Osteocyte (in vitro differentiated cells): ENCODE measurements at regions not wholly inside any gene's neighbourhood (a gene's known extent, or its start where the extent isn't known, plus 50 kb on each side); places are given as distances from the start of the nearest gene placed in this dataset.

Experiments
- DNase-seq: peaks from one replicate; pipeline ENCODE4 v3.0.0; 2021; ENCODE audit warnings: mixed read lengths; ENCODE audit not compliant: unreplicated experiment; ENCODE audit errors: extremely low spot score
- H3K27ac Mint-ChIP-seq: one replicate; pipeline ENCODE4 v1.8.0; 2021; ENCODE audit warnings: mild to moderate bottlenecking, mixed read lengths; ENCODE audit not compliant: unreplicated experiment
- H3K27me3 Mint-ChIP-seq: one replicate; pipeline ENCODE4 v1.8.0; 2021; ENCODE audit warnings: mixed read lengths; ENCODE audit not compliant: unreplicated experiment
- H3K36me3 Mint-ChIP-seq: one replicate; pipeline ENCODE4 v1.8.0; 2021; ENCODE audit warnings: mixed read lengths; ENCODE audit not compliant: unreplicated experiment
- H3K4me1 Mint-ChIP-seq: one replicate; pipeline ENCODE4 v1.8.0; 2021; ENCODE audit warnings: mixed read lengths; ENCODE audit not compliant: unreplicated experiment
- H3K4me3 Mint-ChIP-seq: one replicate; pipeline ENCODE4 v1.8.0; 2021; ENCODE audit warnings: mild to moderate bottlenecking, moderate library complexity, mixed read lengths; ENCODE audit not compliant: unreplicated experiment
- H3K9me3 Mint-ChIP-seq: one replicate; pipeline ENCODE4 v1.8.0; 2021; ENCODE audit warnings: mixed read lengths; ENCODE audit not compliant: unreplicated experiment
- TF ChIP-seq, protein P1 (sequence below): fragments of 200-600 bp; sonication (generic); IDR thresholded peaks from 2 replicates; pipeline ENCODE4 v1.5.0; 2021; ENCODE audit warnings: antibody characterized with exemption, mild to moderate bottlenecking, moderate library complexity

DNA sequence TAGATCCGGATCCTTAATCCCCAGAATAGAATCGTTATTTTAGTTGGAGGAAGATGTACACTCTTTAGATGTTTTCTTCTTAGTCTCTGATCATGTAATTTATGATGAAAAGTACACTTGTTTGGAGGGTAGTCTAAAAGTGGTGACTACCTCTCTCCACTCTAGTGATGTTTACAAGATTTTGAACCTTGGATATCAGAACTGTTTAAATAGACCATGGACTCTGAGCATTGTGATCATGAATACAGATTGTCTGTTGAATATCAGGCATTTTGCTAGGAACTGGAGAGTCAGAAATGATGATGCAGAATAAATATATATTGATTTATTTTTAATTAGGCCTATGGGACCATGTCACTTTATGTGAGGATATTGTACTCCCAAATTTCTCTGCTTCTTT lies 706.3 kb upstream of the WWC1 start:
- no peak overlapping the region for H3K4me3 Mint-ChIP-seq
- peaks cover 7% of the 10 kb centered on the region for H3K27me3 Mint-ChIP-seq
- H3K9me3 Mint-ChIP-seq: no peaks in the 10 kb centered on the region
- no peak overlapping the region for H3K27ac Mint-ChIP-seq
- H3K4me1 Mint-ChIP-seq: no peaks in the 10 kb centered on the region
- TF ChIP-seq, protein P1, sequence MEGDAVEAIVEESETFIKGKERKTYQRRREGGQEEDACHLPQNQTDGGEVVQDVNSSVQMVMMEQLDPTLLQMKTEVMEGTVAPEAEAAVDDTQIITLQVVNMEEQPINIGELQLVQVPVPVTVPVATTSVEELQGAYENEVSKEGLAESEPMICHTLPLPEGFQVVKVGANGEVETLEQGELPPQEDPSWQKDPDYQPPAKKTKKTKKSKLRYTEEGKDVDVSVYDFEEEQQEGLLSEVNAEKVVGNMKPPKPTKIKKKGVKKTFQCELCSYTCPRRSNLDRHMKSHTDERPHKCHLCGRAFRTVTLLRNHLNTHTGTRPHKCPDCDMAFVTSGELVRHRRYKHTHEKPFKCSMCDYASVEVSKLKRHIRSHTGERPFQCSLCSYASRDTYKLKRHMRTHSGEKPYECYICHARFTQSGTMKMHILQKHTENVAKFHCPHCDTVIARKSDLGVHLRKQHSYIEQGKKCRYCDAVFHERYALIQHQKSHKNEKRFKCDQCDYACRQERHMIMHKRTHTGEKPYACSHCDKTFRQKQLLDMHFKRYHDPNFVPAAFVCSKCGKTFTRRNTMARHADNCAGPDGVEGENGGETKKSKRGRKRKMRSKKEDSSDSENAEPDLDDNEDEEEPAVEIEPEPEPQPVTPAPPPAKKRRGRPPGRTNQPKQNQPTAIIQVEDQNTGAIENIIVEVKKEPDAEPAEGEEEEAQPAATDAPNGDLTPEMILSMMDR: no peak
- no peak for DNase-seq
- no peaks in the 10 kb centered on the region for H3K36me3 Mint-ChIP-seq

DNA sequence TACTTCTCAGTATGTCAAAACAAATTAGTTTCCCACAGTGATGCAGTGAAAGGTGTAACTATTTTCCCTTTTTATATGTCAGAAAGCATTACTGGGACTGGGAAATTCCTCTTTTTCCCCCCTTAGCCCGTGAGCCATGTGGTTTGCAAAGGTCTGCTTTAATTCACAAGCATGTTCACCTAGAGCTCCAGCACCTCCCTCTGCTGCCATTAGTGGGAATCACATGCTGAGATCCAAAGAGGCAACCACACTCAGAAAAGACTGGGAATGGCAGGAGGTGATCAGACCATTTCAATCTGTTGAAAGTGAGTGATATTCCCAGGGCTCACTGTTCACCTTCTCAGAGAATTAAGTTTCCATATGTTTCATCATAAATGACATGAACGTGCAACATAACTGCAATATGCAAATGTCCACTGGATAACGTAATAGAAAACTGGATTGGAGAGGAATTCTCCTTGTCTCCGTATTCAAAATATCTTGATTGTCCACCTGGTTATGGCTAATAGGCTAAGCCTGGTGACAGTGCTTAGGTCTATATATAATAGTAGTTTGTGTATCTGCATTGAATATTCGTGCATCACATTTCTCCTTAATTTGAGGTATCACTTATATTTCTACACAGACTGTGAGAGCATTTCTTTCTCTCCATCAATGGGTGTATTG lies 703.5 kb upstream of the WWC1 start:
- no peak overlapping the region for H3K4me3 Mint-ChIP-seq
- no peaks in the 10 kb centered on the region for H3K9me3 Mint-ChIP-seq
- no peak overlapping the region for H3K27ac Mint-ChIP-seq
- no peaks in the 10 kb centered on the region for H3K4me1 Mint-ChIP-seq
- H3K27me3 Mint-ChIP-seq: no peaks in the 10 kb centered on the region
- DNase-seq: no peak
- TF ChIP-seq, protein P1: peak; percentile 55
- H3K36me3 Mint-ChIP-seq: no peaks in the 10 kb centered on the region

GRCh38 chr5:167592114-167592513 lies 699.3 kb upstream of the WWC1 start:
- Mint-ChIP-seq H3K27me3 (no peaks in the 10 kb centered on the region), H3K27ac (no peak overlapping the region), H3K4me1 (no peaks in the 10 kb centered on the region), H3K4me3 (no peak overlapping the region), H3K36me3 (no peaks in the 10 kb centered on the region), H3K9me3 (no peaks in the 10 kb centered on the region)
- DNase-seq: no peak
- TF ChIP-seq, protein P1: no peak

- Mint-ChIP-seq H3K27ac (no peak overlapping the region), H3K36me3 (no peaks in the 10 kb centered on the region), H3K27me3 (no peaks in the 10 kb centered on the region), H3K9me3 (no peaks in the 10 kb centered on the region), H3K4me1 (no peaks in the 10 kb centered on the region), H3K4me3 (no peak overlapping the region)
- TF ChIP-seq, protein P1: no peak
- no peak for DNase-seq
Measured at GRCh38 chr5:167593329-167594060, 698.0 kb upstream of the WWC1 start.

- Mint-ChIP-seq H3K4me3 (no peak overlapping the region), H3K36me3 (no peaks in the 10 kb centered on the region), H3K27me3 (no peaks in the 10 kb centered on the region), H3K4me1 (no peaks in the 10 kb centered on the region), H3K9me3 (no peaks in the 10 kb centered on the region), H3K27ac (no peak overlapping the region)
- TF ChIP-seq, protein P1: no peak
- no peak for DNase-seq
Measured at GRCh38 chr5:167594061-167594435, 697.4 kb upstream of the WWC1 start.
